ENCODE measurements at regions not wholly inside any gene's neighbourhood (a gene's known extent, or its start where the extent isn't known, plus 50 kb on each side); places are given as distances from the start of the nearest gene placed in this dataset.

GRCh38 chr3:176647987-176648386, 549.3 kb downstream of the TBL1XR1 start:
- H3K36me3 ChIP-seq, result no peaks in the 10 kb centered on the region
- H3K27me3 ChIP-seq, result no peaks in the 10 kb centered on the region
- TF ChIP-seq CTCF (IDR thresholded peaks at IDR 0.05), result no peak
- no peak overlapping the region for H3K27ac ChIP-seq
- no peak overlapping the region for H3K4me3 ChIP-seq
- DNase-seq (ENCODE audit: low spot score in 2 of 2), result no peak
- intact Hi-C loops (cut with DNase I), result no loop called here
- no peaks in the 10 kb centered on the region for H3K4me1 ChIP-seq
- no peaks in the 10 kb centered on the region for H3K9me3 ChIP-seq

GRCh38 chr3:176633511-176633910, 563.8 kb downstream of the TBL1XR1 start:
- TF ChIP-seq CTCF (IDR thresholded peaks at IDR 0.05), result no peak
- no peaks in the 10 kb centered on the region for H3K4me1 ChIP-seq
- H3K36me3 ChIP-seq, result no peaks in the 10 kb centered on the region
- H3K9me3 ChIP-seq, result no peaks in the 10 kb centered on the region
- DNase-seq (ENCODE audit: low spot score in 2 of 2), result no peak
- H3K27me3 ChIP-seq, result no peaks in the 10 kb centered on the region
- intact Hi-C loops (cut with DNase I), result no loop called here
- no peak overlapping the region for H3K4me3 ChIP-seq
- no peak overlapping the region for H3K27ac ChIP-seq

GRCh38 chr3:176632925-176633324, 564.4 kb downstream of the TBL1XR1 start:
- Histone ChIP-seq H3K4me1 (no peaks in the 10 kb centered on the region), H3K9me3 (no peaks in the 10 kb centered on the region), H3K27ac (no peak overlapping the region), H3K36me3 (no peaks in the 10 kb centered on the region), H3K4me3 (no peak overlapping the region), H3K27me3 (no peaks in the 10 kb centered on the region)
- intact Hi-C loops (cut with DNase I), result no loop called here
- no peak for TF ChIP-seq CTCF (IDR thresholded peaks at IDR 0.05)
- DNase-seq (ENCODE audit: low spot score in 2 of 2), result no peak

- Histone ChIP-seq H3K4me3 (no peak overlapping the region), H3K9me3 (no peaks in the 10 kb centered on the region), H3K4me1 (no peaks in the 10 kb centered on the region), H3K27ac (no peak overlapping the region), H3K27me3 (no peaks in the 10 kb centered on the region), H3K36me3 (no peaks in the 10 kb centered on the region)
- TF ChIP-seq CTCF (IDR thresholded peaks at IDR 0.05), result no peak
- intact Hi-C loops (cut with DNase I), result no loop called here
- DNase-seq (ENCODE audit: low spot score in 2 of 2), result no peak
Observed at GRCh38 chr3:176631165-176631564, 566.1 kb downstream of the TBL1XR1 start.

GRCh38 chr3:176628101-176628639, 569.1 kb downstream of the TBL1XR1 start:
- Histone ChIP-seq H3K27me3 (no peaks in the 10 kb centered on the region), H3K4me1 (no peaks in the 10 kb centered on the region), H3K4me3 (no peak overlapping the region), H3K27ac (no peak overlapping the region), H3K36me3 (no peaks in the 10 kb centered on the region), H3K9me3 (no peaks in the 10 kb centered on the region)
- no peak for DNase-seq (ENCODE audit: low spot score in 2 of 2)
- intact Hi-C loops (cut with DNase I), result no loop called here
- TF ChIP-seq CTCF (IDR thresholded peaks at IDR 0.05), result no peak
